Type B pancreatic cell (in vitro differentiated cells): ENCODE measurements at regions not wholly inside any gene's neighbourhood (a gene's known extent, or its start where the extent isn't known, plus 50 kb on each side); places are given as distances from the start of the nearest gene placed in this dataset.
"Not testable (repeated sequence)": the region's sequence is repeated elsewhere in the genome, so short reads cannot be mapped to it uniquely, and the experiment has no call there.

Experiments
- DNase-seq: peaks from one replicate; pipeline ENCODE4 v3.0.0; 2021; ENCODE audit warnings: mixed read lengths; ENCODE audit not compliant: unreplicated experiment; ENCODE audit errors: extremely low spot score
- H3K27ac Mint-ChIP-seq: 2 replicates; pipeline ENCODE4 v1.8.0; 2021; ENCODE audit warnings: mild to moderate bottlenecking, mixed read lengths
- H3K27me3 Mint-ChIP-seq: 2 replicates; pipeline ENCODE4 v1.8.0; 2021; ENCODE audit warnings: mixed read lengths
- H3K36me3 Mint-ChIP-seq: 2 replicates; pipeline ENCODE4 v1.8.0; 2021; ENCODE audit warnings: mixed read lengths
- H3K4me1 Mint-ChIP-seq: one replicate; pipeline ENCODE4 v1.8.0; 2021; ENCODE audit warnings: mixed read lengths; ENCODE audit not compliant: unreplicated experiment
- H3K4me3 Mint-ChIP-seq: 2 replicates; pipeline ENCODE4 v1.8.0; 2021; ENCODE audit warnings: mild to moderate bottlenecking, mixed read lengths
- H3K9me3 Mint-ChIP-seq: 2 replicates; pipeline ENCODE4 v1.8.0; 2021; ENCODE audit warnings: mixed read lengths
- CTCF ChIP-seq: fragments of 200-600 bp; sonication (generic); conservative IDR thresholded peaks from 2 replicates; pipeline ENCODE4 v1.5.0; 2021; ENCODE audit warnings: antibody characterized with exemption, mild to moderate bottlenecking

DNA sequence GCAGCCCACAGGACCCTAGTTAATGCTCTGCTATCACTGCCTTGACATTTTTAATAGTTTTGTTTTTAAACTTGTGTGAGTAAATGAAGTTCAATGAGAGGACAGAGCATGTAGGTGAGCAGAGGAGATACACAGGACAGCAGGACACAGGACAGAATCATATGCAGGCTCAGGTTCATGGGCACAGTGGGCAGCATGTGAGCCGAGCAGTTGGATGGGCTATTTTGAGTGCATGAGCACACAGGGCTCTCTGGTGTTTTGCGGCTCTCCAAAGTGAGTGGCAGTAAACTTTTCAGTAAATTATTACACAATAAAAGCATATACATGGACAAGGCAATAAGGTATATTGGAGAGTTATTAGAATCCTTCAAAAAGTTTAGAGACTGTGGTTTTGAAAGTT lies 189.7 kb upstream of the OR4E1 start:
- peaks cover 15% of the 10 kb centered on the region for H3K27me3 Mint-ChIP-seq

GRCh38 chr14:21861153-21861552 lies 187.5 kb upstream of the OR4E1 start:
- H3K27ac Mint-ChIP-seq: no peak overlapping the region
- H3K9me3 Mint-ChIP-seq: no peaks in the 10 kb centered on the region
- no peaks in the 10 kb centered on the region for H3K4me1 Mint-ChIP-seq
- no peak for TF ChIP-seq CTCF
- no peaks in the 10 kb centered on the region for H3K36me3 Mint-ChIP-seq
- DNase-seq: no peak
- no peak overlapping the region for H3K4me3 Mint-ChIP-seq
- H3K27me3 Mint-ChIP-seq: peaks cover 19% of the 10 kb centered on the region

More for the DNA sequence above, 189.7 kb upstream of the OR4E1 start:
- no peak for TF ChIP-seq CTCF
- Mint-ChIP-seq H3K36me3 (no peaks in the 10 kb centered on the region), H3K4me1 (no peaks in the 10 kb centered on the region), H3K27ac (no peak overlapping the region), H3K4me3 (no peak overlapping the region), H3K9me3 (no peaks in the 10 kb centered on the region)
- no peak for DNase-seq

GRCh38 chr14:21860172-21860571 lies 186.6 kb upstream of the OR4E1 start:
- no peak for DNase-seq
- no peaks in the 10 kb centered on the region for H3K9me3 Mint-ChIP-seq
- no peaks in the 10 kb centered on the region for H3K4me1 Mint-ChIP-seq
- H3K27ac Mint-ChIP-seq: no peak overlapping the region
- H3K4me3 Mint-ChIP-seq: no peak overlapping the region
- no peaks in the 10 kb centered on the region for H3K36me3 Mint-ChIP-seq
- H3K27me3 Mint-ChIP-seq: peaks cover 19% of the 10 kb centered on the region
- peak; percentile 71 for TF ChIP-seq CTCF

GRCh38 chr14:21852775-21853174 lies 179.2 kb upstream of the OR4E1 start:
- H3K9me3 Mint-ChIP-seq: no peaks in the 10 kb centered on the region
- TF ChIP-seq CTCF: no peak
- no peaks in the 10 kb centered on the region for H3K36me3 Mint-ChIP-seq
- no peak overlapping the region for H3K27ac Mint-ChIP-seq
- DNase-seq: no peak
- H3K27me3 Mint-ChIP-seq: peaks cover 24% of the 10 kb centered on the region
- H3K4me3 Mint-ChIP-seq: no peak overlapping the region
- H3K4me1 Mint-ChIP-seq: no peaks in the 10 kb centered on the region

DNA sequence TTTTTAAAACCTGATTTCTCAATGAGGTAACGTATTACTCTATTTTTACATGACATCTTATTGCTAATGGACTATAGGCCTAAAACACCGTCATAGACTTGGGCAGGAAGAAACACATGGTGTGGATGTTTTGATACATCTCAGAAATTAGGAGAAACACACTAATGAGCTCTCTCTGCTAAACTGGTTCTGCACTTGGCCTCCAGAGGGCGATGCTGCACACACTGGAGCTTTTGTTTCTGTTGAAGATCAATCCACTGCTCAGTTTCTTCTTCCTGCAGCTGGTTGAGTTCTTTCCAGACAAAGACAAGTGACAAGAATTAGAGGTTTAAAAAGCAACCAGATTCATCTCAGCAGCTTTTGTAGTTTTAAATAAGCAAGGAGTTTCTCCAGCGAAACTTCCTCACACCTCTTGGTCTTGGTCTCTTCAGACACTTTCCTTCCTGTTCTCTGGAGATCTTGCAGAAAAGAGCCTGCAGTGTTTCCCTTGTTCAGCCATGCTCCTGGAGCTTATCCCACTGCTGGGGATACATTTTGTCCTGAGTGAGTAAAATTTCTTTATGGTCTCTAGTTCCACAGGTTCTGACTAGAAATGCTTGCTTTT lies 178.5 kb upstream of the OR4E1 start:
- Mint-ChIP-seq H3K4me3 (no peak overlapping the region), H3K36me3 (no peaks in the 10 kb centered on the region), H3K4me1 (no peaks in the 10 kb centered on the region), H3K27me3 (peaks cover 24% of the 10 kb centered on the region), H3K9me3 (no peaks in the 10 kb centered on the region), H3K27ac (no peak overlapping the region)
- peak; percentile 84 for TF ChIP-seq CTCF
- DNase-seq: no peak

DNA sequence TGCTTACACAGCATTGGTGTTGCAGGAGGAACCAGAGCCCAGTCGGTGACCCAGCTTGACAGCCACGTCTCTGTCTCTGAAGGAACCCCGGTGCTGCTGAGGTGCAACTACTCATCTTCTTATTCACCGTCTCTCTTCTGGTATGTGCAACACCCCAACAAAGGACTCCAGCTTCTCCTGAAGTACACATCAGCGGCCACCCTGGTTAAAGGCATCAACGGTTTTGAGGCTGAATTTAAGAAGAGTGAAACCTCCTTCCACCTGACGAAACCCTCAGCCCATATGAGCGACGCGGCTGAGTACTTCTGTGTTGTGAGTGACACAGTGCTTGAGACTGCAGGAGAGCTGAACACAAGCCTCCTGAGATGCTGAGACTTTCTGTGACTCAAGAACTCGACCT lies 173.3 kb upstream of the OR4E1 start:
- H3K4me1 Mint-ChIP-seq, H3K36me3 Mint-ChIP-seq, DNase-seq, H3K9me3 Mint-ChIP-seq, H3K4me3 Mint-ChIP-seq, H3K27ac Mint-ChIP-seq: not testable (repeated sequence)
- H3K27me3 Mint-ChIP-seq: peaks cover 46% of the 10 kb centered on the region
